Naive B cell (primary cell): ENCODE measurements at regions not wholly inside any gene's neighbourhood (a gene's known extent, or its start where the extent isn't known, plus 50 kb on each side); places are given as distances from the start of the nearest gene placed in this dataset.
"Not testable (repeated sequence)": the region's sequence is repeated elsewhere in the genome, so short reads cannot be mapped to it uniquely, and the experiment has no call there.

ENCODE experiments used
- ATAC-seq, 2 donors: fragments of 150-1000 bp; cut with Tn5 transposase; 2 replicates each; pipeline ENCODE4 v1.10.0; 2021; ENCODE audit warnings: low read depth in 2 of 2, mild to moderate bottlenecking in 2 of 2, moderate library complexity in 2 of 2
- DNase-seq: peaks from one replicate; pipeline ENCODE4 v3.0.0; 2022
- H3K27ac Mint-ChIP-seq, 6 donors: one replicate each; pipeline ENCODE4 v1.8.0; 2020 to 2022; ENCODE audit warnings: mild to moderate bottlenecking in 6 of 6, mixed read lengths in 6 of 6, moderate library complexity in 5 of 6, inconsistent platforms in 2 of 6
- H3K27me3 Mint-ChIP-seq, 3 donors: one replicate each; pipeline ENCODE4 v1.8.0; 2021 to 2022; ENCODE audit warnings: mixed read lengths in 3 of 3, mild to moderate bottlenecking in 1 of 3
- H3K36me3 Mint-ChIP-seq, 2 donors: one replicate each; pipeline ENCODE4 v1.8.0; 2020 to 2022; ENCODE audit warnings: mixed read lengths in 2 of 2, inconsistent platforms in 1 of 2, mild to moderate bottlenecking in 1 of 2
- H3K4me1 Mint-ChIP-seq, 3 donors: one replicate each; pipeline ENCODE4 v1.8.0; 2020 to 2022; ENCODE audit warnings: mixed read lengths in 3 of 3, inconsistent platforms in 1 of 3, mild to moderate bottlenecking in 1 of 3, moderate library complexity in 1 of 3
- H3K4me3 Mint-ChIP-seq, 8 donors: one replicate each; pipeline ENCODE4 v1.8.0; 2020 to 2022; ENCODE audit warnings: mild to moderate bottlenecking in 8 of 8, mixed read lengths in 8 of 8, moderate library complexity in 8 of 8, inconsistent platforms in 2 of 8
- H3K9me3 Mint-ChIP-seq, 7 donors: one replicate each; pipeline ENCODE4 v1.8.0; 2020 to 2022; ENCODE audit warnings: mixed read lengths in 7 of 7, mild to moderate bottlenecking in 5 of 7, inconsistent platforms in 2 of 7, moderate library complexity in 1 of 7

DNA sequence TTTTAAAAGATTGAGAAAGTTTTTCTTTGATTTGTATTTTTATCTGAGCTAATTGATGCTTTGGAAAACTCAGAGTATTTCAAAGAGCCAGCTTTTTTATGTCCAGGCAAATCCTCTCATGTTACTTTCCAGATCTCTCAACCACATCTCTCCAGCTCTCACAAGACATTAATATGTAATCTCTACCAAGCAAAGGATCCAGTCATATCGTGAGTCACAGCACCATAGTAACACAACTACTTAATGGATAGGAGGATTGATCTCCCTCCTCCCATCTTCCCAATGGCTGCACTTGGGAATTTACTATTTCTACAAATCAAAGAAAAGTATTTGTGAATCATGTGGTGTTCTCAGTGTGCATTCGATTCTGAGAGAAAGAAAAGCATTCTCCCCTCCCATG is 63.3 kb downstream of the POU4F1 start:
- H3K4me1 Mint-ChIP-seq = no peaks in the 10 kb centered on the region
- H3K36me3 Mint-ChIP-seq = peaks cover 0 to 5% of the 10 kb centered on the region in 2 donors
- no peak overlapping the region for H3K27ac Mint-ChIP-seq
- peaks cover 14 to 29% (median 18%) of the 10 kb centered on the region in 3 donors for H3K27me3 Mint-ChIP-seq
- H3K9me3 Mint-ChIP-seq = peaks cover 0 to 9% (median 2%) of the 10 kb centered on the region in 7 donors
- DNase-seq = no peak
- no peak overlapping the region for H3K4me3 Mint-ChIP-seq
- no peak for ATAC-seq

DNA sequence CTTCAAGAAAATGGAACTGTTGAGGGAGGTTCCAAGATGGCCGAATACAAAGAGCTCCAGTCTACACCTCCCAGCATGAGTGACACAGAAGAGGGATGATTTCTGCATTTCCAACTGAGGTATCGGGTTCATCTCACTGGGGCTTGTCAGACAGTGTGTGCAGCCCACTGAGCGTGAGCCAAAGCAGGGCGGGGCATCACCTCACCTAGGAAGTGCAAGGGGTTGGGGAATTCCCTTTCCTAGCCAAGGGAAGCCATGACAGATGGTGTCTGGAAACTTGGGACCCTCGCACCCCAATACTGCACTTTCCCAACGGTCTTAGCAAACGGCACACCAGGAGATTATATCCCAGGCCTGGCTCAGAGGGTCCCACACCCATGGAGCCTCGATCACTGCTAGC is 77.3 kb downstream of the POU4F1 start:
- not testable (repeated sequence) for H3K27ac Mint-ChIP-seq, H3K27me3 Mint-ChIP-seq, DNase-seq, H3K4me1 Mint-ChIP-seq, ATAC-seq, H3K36me3 Mint-ChIP-seq, H3K4me3 Mint-ChIP-seq
- H3K9me3 Mint-ChIP-seq = peaks cover 2 to 16% (median 8%) of the 10 kb centered on the region in 7 donors

DNA sequence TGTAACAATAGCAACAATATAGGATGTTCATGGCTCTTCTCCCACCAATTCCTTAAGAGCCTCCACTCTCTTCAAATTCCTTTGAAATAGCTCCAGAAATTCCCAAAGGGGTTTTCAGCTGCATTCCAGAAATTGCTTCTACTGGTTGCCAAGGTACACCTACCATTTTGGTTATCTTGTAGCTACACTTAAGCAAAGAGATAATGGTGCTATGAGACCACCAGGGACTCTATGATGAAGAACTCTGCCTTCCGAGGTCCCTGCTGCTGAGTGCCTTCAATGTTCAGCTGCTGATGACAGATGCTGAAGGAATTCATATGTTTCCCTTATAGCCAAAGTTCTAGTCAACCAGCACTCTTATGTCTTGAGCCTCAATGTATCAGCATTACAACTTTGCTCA is 78.4 kb downstream of the POU4F1 start:
- no peak for DNase-seq

DNA sequence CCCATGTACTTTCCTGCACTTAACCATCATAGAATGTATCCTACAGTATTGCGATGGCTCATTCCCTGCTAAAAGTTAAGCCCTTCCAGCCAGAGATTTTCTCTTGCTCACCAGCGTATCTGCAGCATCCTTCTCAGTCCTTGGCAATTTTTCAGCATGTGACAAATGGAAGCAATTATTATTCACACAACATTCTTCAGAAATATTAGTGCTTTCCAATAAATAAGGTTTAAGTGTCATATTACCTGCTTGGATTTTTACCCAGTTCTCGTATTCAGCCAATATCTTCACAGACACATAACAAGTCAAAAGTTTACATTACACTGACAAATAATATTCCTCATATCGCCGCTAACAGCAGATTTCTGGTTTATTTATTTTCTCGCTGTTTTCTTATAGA is 82.3 kb downstream of the POU4F1 start:
- Mint-ChIP-seq H3K4me1 (no peaks in the 10 kb centered on the region), H3K9me3 (peaks cover 0 to 18% (median 6%) of the 10 kb centered on the region in 7 donors), H3K36me3 (no peaks in the 10 kb centered on the region), H3K4me3 (no peak overlapping the region), H3K27me3 (peaks cover 0 to 13% (median 6%) of the 10 kb centered on the region in 3 donors), H3K27ac (no peak overlapping the region)
- DNase-seq = no peak
- no peak for ATAC-seq

More for the DNA sequence above, 78.4 kb downstream of the POU4F1 start:
- Mint-ChIP-seq H3K4me3 (no peak overlapping the region), H3K9me3 (peaks cover 0 to 24% (median 2%) of the 10 kb centered on the region in 7 donors), H3K4me1 (no peaks in the 10 kb centered on the region), H3K27ac (no peak overlapping the region), H3K27me3 (peaks cover 0 to 13% (median 6%) of the 10 kb centered on the region in 3 donors), H3K36me3 (no peaks in the 10 kb centered on the region)
- ATAC-seq = no peak

DNA sequence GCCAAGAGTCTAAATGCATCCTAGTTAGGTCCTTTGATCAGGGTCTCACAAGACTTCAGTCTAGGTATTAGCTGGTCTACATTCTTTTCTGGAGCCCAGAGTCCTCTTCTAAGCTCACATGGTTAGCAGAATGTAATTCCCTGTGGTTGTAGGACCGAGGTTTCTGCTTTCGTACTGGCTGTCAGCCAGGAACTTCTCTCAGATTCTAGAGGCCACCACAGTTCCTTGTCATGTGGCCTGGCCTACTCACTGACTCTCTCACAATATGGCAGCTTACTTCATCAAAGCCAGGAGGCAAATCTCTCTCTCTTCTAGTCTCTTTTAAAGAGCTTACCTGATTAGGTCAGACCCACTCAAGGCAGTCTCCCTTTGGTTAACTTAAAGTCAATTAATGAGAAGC is 82.9 kb downstream of the POU4F1 start:
- Mint-ChIP-seq H3K4me1 (no peaks in the 10 kb centered on the region), H3K4me3 (no peak overlapping the region), H3K9me3 (peaks cover 0 to 11% (median 4%) of the 10 kb centered on the region in 7 donors), H3K36me3 (no peaks in the 10 kb centered on the region), H3K27ac (no peak overlapping the region), H3K27me3 (peaks cover 0 to 13% (median 0%) of the 10 kb centered on the region in 3 donors)
- DNase-seq (no peak), ATAC-seq (no peak)

DNA sequence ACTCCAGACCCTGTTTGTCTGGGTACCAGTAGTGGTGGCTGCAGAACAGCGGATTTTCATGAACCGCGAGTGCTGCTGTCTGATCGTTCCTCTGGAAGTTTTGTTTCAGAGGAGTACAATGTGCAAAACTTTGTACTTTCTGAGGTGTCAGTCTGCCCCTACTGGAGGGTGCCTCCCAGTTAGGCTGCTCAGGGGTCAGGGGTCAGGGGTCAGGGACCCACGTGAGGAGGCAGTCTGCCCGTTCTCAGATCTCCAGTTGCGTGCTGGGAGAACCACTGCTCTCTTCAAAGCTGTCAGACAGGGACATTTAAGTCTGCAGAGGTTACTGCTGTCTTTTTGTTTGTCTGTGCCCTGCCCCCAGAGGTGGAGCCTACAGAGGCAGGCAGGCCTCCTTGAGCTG is 84.9 kb downstream of the POU4F1 start:
- H3K4me1 Mint-ChIP-seq, H3K36me3 Mint-ChIP-seq, H3K4me3 Mint-ChIP-seq, H3K27ac Mint-ChIP-seq, DNase-seq, ATAC-seq: not testable (repeated sequence)
- Mint-ChIP-seq H3K27me3 (peaks cover 0 to 13% (median 0%) of the 10 kb centered on the region in 3 donors), H3K9me3 (peaks cover 0 to 11% (median 4%) of the 10 kb centered on the region in 7 donors)

DNA sequence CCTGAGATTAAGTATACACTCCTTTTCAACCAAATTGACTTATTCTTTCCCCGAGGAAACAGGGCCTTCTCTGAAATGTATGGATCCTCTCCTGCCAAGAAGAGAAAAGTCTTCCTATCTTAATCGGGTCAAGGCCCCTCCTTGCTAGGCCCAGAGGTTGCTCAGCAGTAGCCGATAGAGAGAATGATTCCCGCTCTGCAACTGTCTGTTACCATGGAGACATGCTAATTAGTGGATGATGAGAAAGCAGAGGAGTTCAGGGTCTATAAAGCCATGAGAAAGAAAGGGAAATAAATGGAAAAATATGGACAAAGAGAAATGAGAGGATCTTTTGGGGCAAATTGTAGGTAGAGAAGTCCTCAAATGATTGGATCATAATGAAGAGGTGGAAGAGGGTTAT is 103.5 kb downstream of the POU4F1 start:
- peaks cover 0 to 5% (median 5%) of the 10 kb centered on the region in 3 donors for H3K27me3 Mint-ChIP-seq
- no peak for ATAC-seq
- no peaks in the 10 kb centered on the region for H3K36me3 Mint-ChIP-seq
- H3K4me1 Mint-ChIP-seq = no peaks in the 10 kb centered on the region
- no peak overlapping the region for H3K27ac Mint-ChIP-seq
- peaks cover 0 to 11% (median 3%) of the 10 kb centered on the region in 7 donors for H3K9me3 Mint-ChIP-seq
- H3K4me3 Mint-ChIP-seq = no peak overlapping the region
- no peak for DNase-seq

DNA sequence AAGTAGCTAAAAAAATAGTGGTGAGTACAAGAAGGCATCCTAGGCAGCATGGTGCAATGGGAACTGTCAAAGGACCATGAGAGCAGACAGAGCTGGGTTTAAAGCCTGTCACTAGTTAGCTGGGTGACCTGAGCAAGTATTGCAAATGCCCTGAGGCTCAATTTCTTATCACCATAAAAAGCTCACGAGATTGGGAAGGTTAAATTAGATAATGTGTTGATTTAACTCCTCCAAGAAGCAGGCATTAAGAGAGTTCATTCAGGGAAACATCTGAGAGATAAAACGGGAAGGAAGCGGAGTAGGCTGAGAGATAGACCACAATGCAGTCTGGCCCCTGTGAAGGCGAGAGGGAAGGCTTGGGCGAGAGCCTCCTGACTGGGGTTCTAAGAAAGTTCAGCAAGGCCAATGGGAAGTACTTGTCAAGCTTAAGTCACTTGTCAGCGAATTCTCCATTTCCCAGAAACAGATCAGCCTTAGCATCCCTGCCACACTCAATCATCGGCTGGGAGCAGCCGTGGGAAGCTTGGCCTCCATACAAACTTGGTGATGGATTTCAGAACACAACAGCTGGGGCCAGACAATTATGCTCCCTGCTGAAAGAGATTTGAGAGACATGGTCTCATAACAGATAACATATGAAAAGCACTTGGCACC is 105.5 kb downstream of the POU4F1 start:
- no peak for ATAC-seq
- no peak overlapping the region for H3K27ac Mint-ChIP-seq
- H3K36me3 Mint-ChIP-seq = peaks cover 0 to under 1% of the 10 kb centered on the region in 2 donors
- H3K4me3 Mint-ChIP-seq = no peak overlapping the region
- no peaks in the 10 kb centered on the region for H3K4me1 Mint-ChIP-seq
- H3K9me3 Mint-ChIP-seq = peaks cover 0 to 11% (median 3%) of the 10 kb centered on the region in 7 donors
- H3K27me3 Mint-ChIP-seq = peaks cover 0 to 5% (median 5%) of the 10 kb centered on the region in 3 donors
- no peak for DNase-seq

DNA sequence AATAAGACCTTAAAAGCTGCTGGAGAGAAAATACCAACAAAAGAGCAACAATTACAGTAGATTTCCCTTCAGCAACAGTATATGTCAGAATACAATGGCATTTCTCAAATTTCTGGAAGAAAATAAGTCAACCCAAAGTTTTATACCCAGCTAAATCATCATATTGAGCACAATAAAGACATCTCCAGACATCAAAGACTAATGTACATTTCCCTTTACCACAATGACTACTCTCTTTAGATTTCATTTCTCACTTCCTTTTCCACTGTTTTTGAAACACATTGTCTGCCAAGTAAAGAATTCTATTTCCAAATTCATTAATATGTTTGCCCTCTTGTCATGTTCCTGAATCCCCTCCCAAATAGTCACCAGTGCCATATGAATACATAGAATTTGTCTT is 111.4 kb downstream of the POU4F1 start:
- peaks cover 0 to 11% of the 10 kb centered on the region in 2 donors for H3K36me3 Mint-ChIP-seq
- H3K27ac Mint-ChIP-seq = no peak overlapping the region
- H3K4me1 Mint-ChIP-seq = no peaks in the 10 kb centered on the region
- peaks cover 0 to 5% (median 0%) of the 10 kb centered on the region in 3 donors for H3K27me3 Mint-ChIP-seq
- H3K4me3 Mint-ChIP-seq = no peak overlapping the region
- DNase-seq = no peak
- peaks cover 5 to 24% (median 9%) of the 10 kb centered on the region in 7 donors for H3K9me3 Mint-ChIP-seq
- ATAC-seq = no peak

DNA sequence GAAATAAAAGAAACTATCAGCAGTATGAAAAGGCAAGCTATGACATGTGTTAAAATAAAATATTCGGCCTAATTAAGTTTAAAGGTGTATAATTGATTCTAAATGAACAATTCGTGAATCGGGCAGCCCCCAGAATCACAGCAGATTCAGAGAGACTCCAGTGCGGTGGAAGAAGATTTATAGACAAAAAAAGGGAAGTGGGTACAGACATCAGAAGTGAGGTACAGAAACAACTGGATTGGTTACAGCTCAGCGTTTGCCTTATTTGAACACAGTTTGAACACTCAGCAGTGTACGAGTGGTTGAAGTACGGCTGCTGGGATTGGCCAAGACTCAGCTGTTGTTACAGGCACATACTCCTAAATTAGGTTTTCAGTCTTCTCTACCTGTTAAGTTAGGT is 113.1 kb downstream of the POU4F1 start:
- not testable (repeated sequence) for H3K4me1 Mint-ChIP-seq, DNase-seq, H3K27me3 Mint-ChIP-seq, H3K27ac Mint-ChIP-seq, H3K4me3 Mint-ChIP-seq, ATAC-seq
- Mint-ChIP-seq H3K9me3 (peaks cover 5 to 21% (median 9%) of the 10 kb centered on the region in 7 donors), H3K36me3 (peaks cover 0 to 11% of the 10 kb centered on the region in 2 donors)

DNA sequence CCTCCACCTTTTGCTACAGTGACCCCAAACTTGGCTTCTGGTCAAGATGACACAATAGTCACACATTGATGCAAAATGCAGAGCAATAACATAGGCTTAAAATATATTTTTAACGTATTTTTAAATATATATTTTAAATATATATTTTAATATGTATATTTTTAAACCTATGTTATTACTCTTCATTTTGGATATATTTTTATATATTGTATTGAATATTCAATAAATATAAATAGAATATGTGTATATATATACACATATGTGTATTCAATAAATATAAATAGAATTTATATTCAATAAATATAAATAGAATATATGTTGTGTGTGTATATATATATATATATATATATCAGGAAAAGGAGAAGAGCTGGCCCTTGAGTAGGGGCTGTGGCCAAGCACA is 115.6 kb downstream of the POU4F1 start:
- no peak for DNase-seq
- Mint-ChIP-seq H3K27ac (no peak overlapping the region), H3K36me3 (peaks cover 0 to 10% of the 10 kb centered on the region in 2 donors), H3K4me1 (no peaks in the 10 kb centered on the region), H3K27me3 (no peaks in the 10 kb centered on the region), H3K4me3 (no peak overlapping the region), H3K9me3 (peaks cover 7 to 29% (median 12%) of the 10 kb centered on the region in 7 donors)
- no peak for ATAC-seq

DNA sequence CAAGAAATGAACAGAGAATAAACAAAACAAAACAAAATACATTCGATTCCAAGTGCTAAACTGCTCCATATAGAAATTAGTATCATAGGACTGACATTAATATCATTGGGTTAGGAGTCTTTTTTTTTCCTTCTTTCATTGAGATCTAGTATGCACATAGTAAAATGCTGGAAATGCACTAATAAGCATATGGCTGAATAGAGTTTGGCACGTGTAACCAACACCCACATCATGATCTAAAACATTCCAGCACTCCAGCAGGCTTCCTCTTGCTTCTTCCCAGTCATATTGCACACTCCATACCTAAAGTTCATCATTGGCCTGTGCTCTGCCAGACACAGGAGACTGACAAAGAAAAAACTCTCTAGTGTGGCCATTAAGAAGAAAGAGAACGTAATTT is 117.5 kb downstream of the POU4F1 start:
- H3K4me1 Mint-ChIP-seq = no peaks in the 10 kb centered on the region
- peaks cover 0 to 13% (median 6%) of the 10 kb centered on the region in 7 donors for H3K9me3 Mint-ChIP-seq
- ATAC-seq (no peak), DNase-seq (no peak)
- H3K36me3 Mint-ChIP-seq = no peaks in the 10 kb centered on the region
- H3K27ac Mint-ChIP-seq = no peak overlapping the region
- H3K27me3 Mint-ChIP-seq = no peaks in the 10 kb centered on the region
- no peak overlapping the region for H3K4me3 Mint-ChIP-seq

DNA sequence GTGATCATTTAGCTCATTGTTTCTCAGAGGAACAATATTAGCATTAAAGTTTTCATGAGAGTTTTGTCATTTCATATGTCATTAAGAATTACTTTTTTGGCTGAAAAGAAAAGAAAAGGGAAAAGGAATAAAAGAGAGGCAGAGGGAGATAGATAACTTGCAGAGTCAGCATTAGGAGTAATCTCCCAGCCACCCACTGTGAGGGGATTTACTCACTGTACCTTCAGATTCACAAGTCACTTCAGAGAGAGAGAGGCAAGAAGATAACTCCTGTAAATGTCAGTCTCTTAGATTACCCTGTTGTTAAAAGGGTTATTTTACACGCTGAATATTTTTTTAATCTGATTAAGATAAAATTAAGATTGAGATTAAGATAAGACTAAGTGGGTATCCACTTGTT is 125.2 kb downstream of the POU4F1 start:
- no peaks in the 10 kb centered on the region for H3K27me3 Mint-ChIP-seq
- no peak overlapping the region for H3K4me3 Mint-ChIP-seq
- H3K4me1 Mint-ChIP-seq = no peaks in the 10 kb centered on the region
- ATAC-seq (no peak), DNase-seq (no peak)
- H3K36me3 Mint-ChIP-seq = no peaks in the 10 kb centered on the region
- peaks cover 0 to 2% (median 0%) of the 10 kb centered on the region in 7 donors for H3K9me3 Mint-ChIP-seq
- H3K27ac Mint-ChIP-seq = no peak overlapping the region

DNA sequence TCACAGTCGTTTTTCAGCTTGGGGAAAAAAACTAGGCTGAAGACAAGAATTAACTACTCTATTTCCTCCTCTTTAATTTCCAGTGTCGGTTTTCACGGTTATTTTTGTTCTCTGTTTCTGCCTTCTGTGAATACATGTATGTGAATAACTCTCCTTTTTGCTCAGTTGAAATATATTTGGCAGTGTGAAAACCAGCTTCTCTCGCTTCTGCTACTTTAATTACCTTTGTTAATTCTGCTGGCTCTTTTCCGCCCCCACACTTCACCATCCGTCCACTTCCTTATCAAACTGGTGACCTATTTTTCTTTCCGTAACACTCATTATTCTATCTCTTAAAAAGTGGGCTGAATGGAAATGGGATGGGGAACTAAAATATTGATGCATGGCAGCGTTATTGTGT is 126.4 kb downstream of the POU4F1 start:
- no peak for DNase-seq
- no peaks in the 10 kb centered on the region for H3K4me1 Mint-ChIP-seq
- H3K27me3 Mint-ChIP-seq = no peaks in the 10 kb centered on the region
- H3K36me3 Mint-ChIP-seq = no peaks in the 10 kb centered on the region
- no peak for ATAC-seq
- H3K4me3 Mint-ChIP-seq = no peak overlapping the region
- H3K9me3 Mint-ChIP-seq = peaks cover 0 to 2% (median 0%) of the 10 kb centered on the region in 7 donors
- H3K27ac Mint-ChIP-seq = no peak overlapping the region
